ENCODE measurements at regions not wholly inside any gene's neighbourhood (a gene's known extent, or its start where the extent isn't known, plus 50 kb on each side); places are given as distances from the start of the nearest gene placed in this dataset.
"Not testable (repeated sequence)": the region's sequence is repeated elsewhere in the genome, so short reads cannot be mapped to it uniquely, and the experiment has no call there.

- H3K27me3 Mint-ChIP-seq (ENCODE audit: low read depth, poor library complexity) = peaks cover 5% of the 10 kb centered on the region
- H3K4me3 Mint-ChIP-seq = no peak overlapping the region
- peaks cover 10% of the 10 kb centered on the region for H3K36me3 Mint-ChIP-seq (ENCODE audit: low read depth)
- peaks cover 42% of the 10 kb centered on the region for H3K9me3 Mint-ChIP-seq
- DNase-seq = no peak
- TF ChIP-seq, protein P1, sequence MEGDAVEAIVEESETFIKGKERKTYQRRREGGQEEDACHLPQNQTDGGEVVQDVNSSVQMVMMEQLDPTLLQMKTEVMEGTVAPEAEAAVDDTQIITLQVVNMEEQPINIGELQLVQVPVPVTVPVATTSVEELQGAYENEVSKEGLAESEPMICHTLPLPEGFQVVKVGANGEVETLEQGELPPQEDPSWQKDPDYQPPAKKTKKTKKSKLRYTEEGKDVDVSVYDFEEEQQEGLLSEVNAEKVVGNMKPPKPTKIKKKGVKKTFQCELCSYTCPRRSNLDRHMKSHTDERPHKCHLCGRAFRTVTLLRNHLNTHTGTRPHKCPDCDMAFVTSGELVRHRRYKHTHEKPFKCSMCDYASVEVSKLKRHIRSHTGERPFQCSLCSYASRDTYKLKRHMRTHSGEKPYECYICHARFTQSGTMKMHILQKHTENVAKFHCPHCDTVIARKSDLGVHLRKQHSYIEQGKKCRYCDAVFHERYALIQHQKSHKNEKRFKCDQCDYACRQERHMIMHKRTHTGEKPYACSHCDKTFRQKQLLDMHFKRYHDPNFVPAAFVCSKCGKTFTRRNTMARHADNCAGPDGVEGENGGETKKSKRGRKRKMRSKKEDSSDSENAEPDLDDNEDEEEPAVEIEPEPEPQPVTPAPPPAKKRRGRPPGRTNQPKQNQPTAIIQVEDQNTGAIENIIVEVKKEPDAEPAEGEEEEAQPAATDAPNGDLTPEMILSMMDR (IDR thresholded peaks at IDR 0.05) = no peak
- H3K27ac Mint-ChIP-seq = no peak overlapping the region
- H3K4me1 Mint-ChIP-seq = no peaks in the 10 kb centered on the region
Measured at GRCh38 chr6:18543051-18543450, 155.9 kb downstream of the RNF144B start.

DNA sequence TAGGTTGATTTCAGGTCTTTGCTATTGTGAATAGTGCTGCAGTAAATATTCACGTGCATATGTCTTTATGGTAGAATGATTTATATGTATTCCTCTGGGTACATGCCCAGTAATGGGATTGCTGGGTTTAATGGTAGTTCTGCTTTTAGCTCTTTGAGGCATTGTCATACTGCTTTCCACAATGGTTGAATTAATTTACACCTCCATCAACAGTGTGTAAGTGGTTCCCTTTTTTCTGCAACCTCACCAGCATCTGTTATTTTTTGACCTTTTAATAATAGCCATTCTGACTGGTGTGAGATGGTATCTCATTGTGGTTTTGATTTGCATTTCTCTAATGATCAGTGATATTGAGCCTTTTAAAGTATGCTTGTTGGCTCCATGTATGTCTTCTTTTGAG is 158.0 kb downstream of the RNF144B start:
- H3K36me3 Mint-ChIP-seq (ENCODE audit: low read depth); H3K27ac Mint-ChIP-seq; DNase-seq; H3K4me3 Mint-ChIP-seq; H3K4me1 Mint-ChIP-seq: not testable (repeated sequence)
- Mint-ChIP-seq H3K9me3 (peaks cover 44% of the 10 kb centered on the region), H3K27me3 (ENCODE audit: low read depth, poor library complexity) (peaks cover 12% of the 10 kb centered on the region)

DNA sequence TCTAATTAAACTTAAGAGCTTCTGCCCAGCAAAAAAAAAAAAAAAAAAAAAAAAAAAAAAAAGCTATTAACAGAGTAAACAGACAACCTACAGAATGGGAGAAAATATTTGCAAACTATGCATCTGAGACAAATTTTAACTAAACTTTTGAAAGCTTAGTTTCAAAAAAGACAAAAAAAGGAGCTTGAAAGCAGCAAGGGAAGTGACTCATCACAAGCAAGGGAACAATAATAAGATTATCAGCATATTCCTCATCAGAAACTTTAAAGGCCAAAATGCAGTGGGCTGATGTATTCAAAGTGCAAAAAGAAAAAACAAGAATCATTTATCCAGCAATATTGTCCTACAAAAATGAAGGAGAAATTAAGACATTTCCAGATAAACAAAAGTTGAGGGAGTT is 158.6 kb downstream of the RNF144B start:
- Mint-ChIP-seq H3K36me3 (ENCODE audit: low read depth) (peaks cover 10% of the 10 kb centered on the region), H3K27me3 (ENCODE audit: low read depth, poor library complexity) (peaks cover 12% of the 10 kb centered on the region), H3K27ac (no peak overlapping the region), H3K4me3 (no peak overlapping the region), H3K4me1 (no peaks in the 10 kb centered on the region), H3K9me3 (peaks cover 44% of the 10 kb centered on the region)
- TF ChIP-seq, protein P1 (IDR thresholded peaks at IDR 0.05) = no peak
- DNase-seq = no peak

- Mint-ChIP-seq H3K9me3 (peaks cover 25% of the 10 kb centered on the region), H3K4me1 (no peaks in the 10 kb centered on the region), H3K27me3 (ENCODE audit: low read depth, poor library complexity) (peaks cover 16% of the 10 kb centered on the region), H3K4me3 (no peak overlapping the region), H3K36me3 (ENCODE audit: low read depth) (no peaks in the 10 kb centered on the region), H3K27ac (no peak overlapping the region)
- TF ChIP-seq, protein P1 (IDR thresholded peaks at IDR 0.05) = no peak
- no peak for DNase-seq
Measured at GRCh38 chr6:18550119-18550518, 163.0 kb downstream of the RNF144B start.

- no peaks in the 10 kb centered on the region for H3K4me1 Mint-ChIP-seq
- TF ChIP-seq, protein P1 (IDR thresholded peaks at IDR 0.05) = no peak
- no peaks in the 10 kb centered on the region for H3K36me3 Mint-ChIP-seq (ENCODE audit: low read depth)
- H3K27me3 Mint-ChIP-seq (ENCODE audit: low read depth, poor library complexity) = peaks cover 17% of the 10 kb centered on the region
- DNase-seq = no peak
- no peak overlapping the region for H3K27ac Mint-ChIP-seq
- H3K4me3 Mint-ChIP-seq = no peak overlapping the region
- H3K9me3 Mint-ChIP-seq = peaks cover 14% of the 10 kb centered on the region
Measured at GRCh38 chr6:18551228-18551627, 164.1 kb downstream of the RNF144B start.

GRCh38 chr6:18555750-18556149 is 168.6 kb downstream of the RNF144B start:
- H3K4me1 Mint-ChIP-seq = no peaks in the 10 kb centered on the region
- peaks cover 23% of the 10 kb centered on the region for H3K27me3 Mint-ChIP-seq (ENCODE audit: low read depth, poor library complexity)
- H3K27ac Mint-ChIP-seq = no peak overlapping the region
- no peaks in the 10 kb centered on the region for H3K36me3 Mint-ChIP-seq (ENCODE audit: low read depth)
- no peak for DNase-seq
- H3K9me3 Mint-ChIP-seq = no peaks in the 10 kb centered on the region
- TF ChIP-seq, protein P1 (IDR thresholded peaks at IDR 0.05) = no peak
- no peak overlapping the region for H3K4me3 Mint-ChIP-seq

Measured in nephron progenitor cell (in vitro differentiated cells).